Neural crest cell (in vitro differentiated cells): ENCODE measurements at regions not wholly inside any gene's neighbourhood (a gene's known extent, or its start where the extent isn't known, plus 50 kb on each side); places are given as distances from the start of the nearest gene placed in this dataset.

Experiments used
- DNase-seq: peaks from one replicate; pipeline ENCODE4 v3.0.0; 2021; ENCODE audit warnings: low read depth, mixed read lengths, low spot score
- H3K27ac Mint-ChIP-seq: one replicate; pipeline ENCODE4 v1.8.0; 2021; ENCODE audit warnings: mild to moderate bottlenecking, mixed read lengths; ENCODE audit not compliant: unreplicated experiment
- H3K27me3 Mint-ChIP-seq: 2 replicates; pipeline ENCODE4 v1.8.0; 2021; ENCODE audit warnings: low read depth, mild to moderate bottlenecking, mixed read lengths
- H3K36me3 Mint-ChIP-seq: 2 replicates; pipeline ENCODE4 v1.8.0; 2021; ENCODE audit warnings: low read depth, mild to moderate bottlenecking, mixed read lengths
- H3K4me1 Mint-ChIP-seq: 2 replicates; pipeline ENCODE4 v1.8.0; 2021; ENCODE audit warnings: mixed read lengths
- H3K4me3 Mint-ChIP-seq: one replicate; pipeline ENCODE4 v1.8.0; 2021; ENCODE audit warnings: mild to moderate bottlenecking, mixed read lengths
- H3K9me3 Mint-ChIP-seq: 2 replicates; pipeline ENCODE4 v1.8.0; 2021; ENCODE audit warnings: mixed read lengths
- CTCF ChIP-seq: fragments of 200-600 bp; sonication (generic); conservative IDR thresholded peaks from 2 replicates; pipeline ENCODE4 v1.5.0; 2021; ENCODE audit warnings: antibody characterized with exemption, mild to moderate bottlenecking

DNA sequence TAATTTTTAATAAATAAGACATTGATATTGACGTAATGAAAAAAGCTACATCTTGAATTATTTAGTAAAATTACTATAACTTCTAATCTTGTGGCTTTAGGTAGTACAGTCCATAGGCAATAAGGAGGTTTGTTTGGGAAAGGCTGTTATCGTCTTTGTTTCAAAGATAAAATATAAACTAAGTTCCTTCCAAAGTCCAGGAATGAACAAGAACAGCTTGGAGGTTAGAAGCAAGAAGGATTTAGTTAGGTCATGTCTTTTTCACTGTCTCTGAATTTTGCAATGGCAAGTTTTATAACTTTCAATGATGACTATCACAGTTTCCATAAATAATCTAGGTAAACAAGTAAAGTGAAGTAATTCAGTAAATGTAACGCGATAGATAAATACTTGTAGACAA is 106.9 kb upstream of the OLFM3 start:
- TF ChIP-seq CTCF = no peak
- Mint-ChIP-seq H3K27ac (no peak overlapping the region), H3K27me3 (peaks cover 59% of the 10 kb centered on the region), H3K4me1 (peaks cover 29% of the 10 kb centered on the region), H3K9me3 (peaks cover under 1% of the 10 kb centered on the region), H3K4me3 (no peak overlapping the region), H3K36me3 (no peaks in the 10 kb centered on the region)
- no peak for DNase-seq

DNA sequence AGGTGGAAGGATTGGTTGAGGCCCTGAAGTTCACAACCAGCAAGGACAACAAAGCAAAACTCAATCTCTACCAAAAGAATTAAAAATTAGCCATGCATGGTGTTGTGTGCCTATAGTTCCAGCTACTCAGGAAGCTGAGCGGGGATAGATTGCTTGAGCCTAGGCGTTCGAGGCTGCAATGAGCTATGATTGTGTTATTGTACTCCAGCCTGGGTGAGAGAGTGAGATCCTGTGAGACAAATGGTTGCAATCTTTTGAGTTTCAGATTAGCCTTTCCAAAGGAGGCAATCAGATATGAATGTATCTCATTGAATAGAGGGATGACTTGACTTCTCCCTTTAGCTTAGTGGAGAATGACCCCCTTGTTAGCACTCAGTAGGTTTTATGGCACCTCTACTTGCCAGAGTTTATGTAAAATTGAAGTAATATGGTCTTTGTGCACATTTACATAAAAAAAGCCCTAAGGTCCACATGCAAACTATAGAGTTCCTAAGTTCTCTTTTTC is 105.6 kb upstream of the OLFM3 start:
- no peak overlapping the region for H3K4me3 Mint-ChIP-seq
- H3K4me1 Mint-ChIP-seq = peaks cover 22% of the 10 kb centered on the region
- no peaks in the 10 kb centered on the region for H3K9me3 Mint-ChIP-seq
- DNase-seq = no peak
- peaks cover 54% of the 10 kb centered on the region for H3K27me3 Mint-ChIP-seq
- H3K27ac Mint-ChIP-seq = no peak overlapping the region
- TF ChIP-seq CTCF = no peak
- H3K36me3 Mint-ChIP-seq = no peaks in the 10 kb centered on the region

DNA sequence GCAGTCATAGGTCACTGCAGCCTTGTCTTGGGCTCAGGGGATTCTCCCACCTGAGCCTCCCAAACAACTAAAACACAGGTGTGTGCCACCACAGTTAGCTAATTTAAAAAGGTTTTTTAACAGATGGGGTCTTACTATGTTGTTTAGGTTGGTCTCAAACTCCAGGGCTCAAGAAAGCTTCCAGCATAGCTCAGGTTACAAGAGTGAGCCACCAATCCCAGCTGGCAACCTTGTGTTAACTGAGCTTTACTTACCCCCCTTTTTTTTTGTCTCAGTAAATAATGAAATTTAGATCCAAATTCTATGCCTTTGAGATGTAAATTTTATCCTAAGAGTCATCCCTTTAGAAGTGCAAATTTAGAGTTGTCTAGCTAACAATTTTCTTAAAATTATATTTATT is 103.9 kb upstream of the OLFM3 start:
- Mint-ChIP-seq H3K27me3 (peaks cover 47% of the 10 kb centered on the region), H3K27ac (no peak overlapping the region), H3K4me3 (no peak overlapping the region), H3K4me1 (peaks cover 7% of the 10 kb centered on the region), H3K9me3 (no peaks in the 10 kb centered on the region), H3K36me3 (no peaks in the 10 kb centered on the region)
- no peak for TF ChIP-seq CTCF
- DNase-seq = no peak

DNA sequence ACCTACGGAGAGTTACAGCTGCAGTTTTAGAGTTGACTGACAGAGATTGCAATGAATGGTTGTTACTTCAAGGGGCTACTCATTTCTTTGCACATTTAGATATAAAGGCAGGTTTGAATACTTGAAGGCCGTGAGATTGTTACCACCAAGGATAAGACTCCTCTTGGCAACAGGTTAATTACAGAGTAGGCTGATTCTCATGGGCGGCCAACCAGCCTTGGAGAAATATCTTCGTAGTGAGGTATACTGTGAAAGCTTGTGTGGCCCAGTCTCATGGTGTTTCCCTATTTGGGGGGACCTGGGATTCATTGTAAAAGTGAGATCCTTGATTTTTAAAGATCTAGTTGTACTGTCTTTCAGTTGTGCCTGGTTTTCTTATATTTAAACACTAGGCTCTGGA is 103.2 kb upstream of the OLFM3 start:
- Mint-ChIP-seq H3K9me3 (no peaks in the 10 kb centered on the region), H3K27ac (no peak overlapping the region), H3K4me3 (no peak overlapping the region), H3K4me1 (peaks cover 4% of the 10 kb centered on the region), H3K27me3 (peaks cover 39% of the 10 kb centered on the region), H3K36me3 (no peaks in the 10 kb centered on the region)
- DNase-seq = no peak
- TF ChIP-seq CTCF = no peak

GRCh38 chr1:102098536-102098935 is 101.8 kb upstream of the OLFM3 start:
- Mint-ChIP-seq H3K27me3 (peaks cover 32% of the 10 kb centered on the region), H3K9me3 (no peaks in the 10 kb centered on the region), H3K36me3 (no peaks in the 10 kb centered on the region), H3K4me3 (no peak overlapping the region), H3K27ac (no peak overlapping the region), H3K4me1 (peaks cover 4% of the 10 kb centered on the region)
- no peak for DNase-seq
- TF ChIP-seq CTCF = no peak

GRCh38 chr1:102098081-102098480 is 101.4 kb upstream of the OLFM3 start:
- peaks cover 4% of the 10 kb centered on the region for H3K4me1 Mint-ChIP-seq

More at GRCh38 chr1:102098081-102098480, 101.4 kb upstream of the OLFM3 start:
- DNase-seq = no peak
- Mint-ChIP-seq H3K36me3 (no peaks in the 10 kb centered on the region), H3K27me3 (peaks cover 32% of the 10 kb centered on the region), H3K9me3 (no peaks in the 10 kb centered on the region), H3K4me3 (no peak overlapping the region), H3K27ac (no peak overlapping the region)
- TF ChIP-seq CTCF = no peak
